BJ (cell line): ENCODE measurements at regions not wholly inside any gene's neighbourhood (a gene's known extent, or its start where the extent isn't known, plus 50 kb on each side); places are given as distances from the start of the nearest gene placed in this dataset.

Source experiments
- CTCF ChIA-PET: fragments of 350-600 bp; formaldehyde crosslinking; extraction: SDS; loops from one replicate; lab custom pipeline; 2021; ENCODE audit warnings: antibody characterized with exemption, inconsistent platforms; lab: Yijun Ruan, JAX
- POLR2A ChIA-PET: fragments of 300-600 bp; sonication (Branson Sonifier 250); formaldehyde crosslinking; extraction: SDS; loops from one replicate; lab custom pipeline; 2021; ENCODE audit warnings: antibody characterized with exemption; lab: Charles Lee
- DNase-seq: peaks from one replicate; pipeline ENCODE4 v3.0.0-alpha.2; 2011; ENCODE audit warnings: low read depth
- H3K27me3 ChIP-seq: 2 replicates; pipeline ENCODE4 v1.6.0; 2011; ENCODE audit warnings: low read length; ENCODE audit not compliant: control insufficient read depth, insufficient read depth
- H3K36me3 ChIP-seq: 2 replicates; pipeline ENCODE4 v1.5.1; 2011; ENCODE audit warnings: low read length; ENCODE audit not compliant: control insufficient read depth, insufficient read depth
- H3K4me3 ChIP-seq: 2 replicates; pipeline ENCODE4 v1.5.1; 2011; ENCODE audit warnings: low read depth, mild to moderate bottlenecking, control low read depth, low read length
- CTCF ChIP-seq: IDR thresholded peaks from 2 replicates; pipeline ENCODE4 v1.5.1; 2011; ENCODE audit warnings: low read depth, mild to moderate bottlenecking, control low read depth, inconsistent platforms, low read length, moderate library complexity; ENCODE audit not compliant: insufficient read depth

DNA sequence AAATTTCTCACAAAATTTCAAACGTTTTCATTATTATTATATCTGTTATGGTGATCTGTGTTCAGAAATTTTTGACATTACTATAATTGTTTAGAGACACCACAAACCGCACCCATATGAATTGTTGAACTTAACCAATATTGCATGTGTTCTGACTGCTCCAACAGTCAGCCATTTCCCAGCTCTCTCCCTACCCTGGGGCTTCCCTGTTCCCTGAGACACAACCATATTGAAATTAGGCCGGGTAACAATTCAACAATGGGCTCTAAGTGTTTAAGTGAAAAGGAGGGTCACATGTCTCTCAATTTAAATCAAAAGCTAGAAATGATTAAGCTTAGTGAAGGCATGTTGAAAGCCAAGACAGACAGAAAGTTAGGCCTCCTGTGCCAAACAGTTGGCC lies 424.0 kb downstream of the DSC3 start:
- H3K36me3 ChIP-seq: no peaks in the 10 kb centered on the region
- H3K27me3 ChIP-seq: no peaks in the 10 kb centered on the region
- ChIA-PET CTCF (no interaction called here), POLR2A (no interaction called here)
- TF ChIP-seq CTCF: no peak
- DNase-seq: no peak
- no peak overlapping the region for H3K4me3 ChIP-seq

GRCh38 chr18:30616414-30616813 lies 426.1 kb downstream of the DSC3 start:
- no peak for TF ChIP-seq CTCF
- POLR2A ChIA-PET: no interaction called here
- Histone ChIP-seq H3K36me3 (no peaks in the 10 kb centered on the region), H3K4me3 (no peak overlapping the region), H3K27me3 (no peaks in the 10 kb centered on the region)
- DNase-seq: no peak
- CTCF ChIA-PET: no interaction called here

DNA sequence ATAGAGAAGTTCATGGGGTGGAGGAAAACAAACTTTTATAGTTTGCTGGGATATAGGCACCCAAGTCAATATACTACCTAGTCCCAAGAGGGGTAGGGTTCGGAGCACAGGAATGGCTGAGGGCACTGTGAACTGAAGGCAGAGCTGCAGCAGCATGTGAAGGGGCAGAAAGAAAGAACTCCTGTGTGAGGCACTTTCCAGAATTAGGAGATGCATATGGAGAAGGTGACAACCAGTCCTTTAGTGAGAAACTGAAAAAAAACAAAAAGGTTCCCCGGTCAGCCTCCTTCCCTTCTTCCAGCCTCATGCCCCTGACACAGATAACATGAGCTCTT lies 429.1 kb downstream of the DSC3 start:
- ChIA-PET POLR2A (no interaction called here), CTCF (no interaction called here)
- Histone ChIP-seq H3K4me3 (no peak overlapping the region), H3K36me3 (no peaks in the 10 kb centered on the region), H3K27me3 (no peaks in the 10 kb centered on the region)
- TF ChIP-seq CTCF: no peak
- DNase-seq: no peak

GRCh38 chr18:30601541-30601940 lies 441.0 kb downstream of the DSC3 start:
- CTCF ChIA-PET: no interaction called here
- POLR2A ChIA-PET: no interaction called here
- H3K27me3 ChIP-seq: no peaks in the 10 kb centered on the region

DNA sequence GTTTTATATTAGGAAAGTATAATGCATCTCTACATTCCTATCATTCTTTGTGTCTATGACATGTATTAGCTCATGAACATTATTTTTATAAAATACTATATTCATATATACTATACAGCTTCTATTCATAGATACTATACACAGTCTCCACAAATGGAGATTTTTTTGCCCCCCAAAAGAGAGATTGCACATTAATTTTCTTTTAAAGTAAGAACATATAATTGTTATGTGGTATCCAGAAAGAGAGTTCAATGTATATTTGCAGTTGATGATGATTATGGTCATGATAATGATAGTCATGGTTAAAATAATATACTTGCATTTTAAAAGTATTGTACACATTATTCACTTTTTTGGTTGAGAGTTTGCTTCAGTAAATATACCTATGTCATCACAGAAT lies 445.3 kb downstream of the DSC3 start:
- no peak overlapping the region for H3K4me3 ChIP-seq
- TF ChIP-seq CTCF: no peak
- ChIA-PET POLR2A (no interaction called here), CTCF (no interaction called here)
- DNase-seq: no peak
- no peaks in the 10 kb centered on the region for H3K36me3 ChIP-seq
- no peaks in the 10 kb centered on the region for H3K27me3 ChIP-seq

More at GRCh38 chr18:30601541-30601940, 441.0 kb downstream of the DSC3 start:
- no peak for DNase-seq
- TF ChIP-seq CTCF: no peak
- no peaks in the 10 kb centered on the region for H3K36me3 ChIP-seq
- no peak overlapping the region for H3K4me3 ChIP-seq

DNA sequence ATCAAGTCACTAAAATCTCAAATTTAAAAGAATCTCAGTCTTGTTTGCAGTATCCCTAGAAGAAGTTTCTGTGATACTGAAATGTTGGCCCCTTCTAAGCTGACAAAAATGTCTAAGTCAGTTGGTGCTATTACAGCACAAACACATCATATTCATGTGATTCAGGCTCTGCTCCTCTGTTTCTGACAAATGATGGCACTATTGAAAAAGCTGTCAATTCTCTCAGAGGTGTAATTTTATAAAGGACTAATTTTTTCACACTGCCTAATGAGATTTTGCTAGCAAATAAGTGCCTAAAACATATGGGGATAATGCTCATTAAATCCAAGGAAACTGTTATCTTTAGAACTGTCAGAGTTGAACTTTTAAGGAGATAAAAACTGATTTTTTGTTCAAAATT lies 445.9 kb downstream of the DSC3 start:
- TF ChIP-seq CTCF: no peak
- Histone ChIP-seq H3K36me3 (no peaks in the 10 kb centered on the region), H3K27me3 (no peaks in the 10 kb centered on the region), H3K4me3 (no peak overlapping the region)
- ChIA-PET CTCF (no interaction called here), POLR2A (no interaction called here)
- no peak for DNase-seq
